HG02588 (cell line): ENCODE measurements at regions not wholly inside any gene's neighbourhood (a gene's known extent, or its start where the extent isn't known, plus 50 kb on each side); places are given as distances from the start of the nearest gene placed in this dataset.
"Not testable (repeated sequence)": the region's sequence is repeated elsewhere in the genome, so short reads cannot be mapped to it uniquely, and the experiment has no call there.

ENCODE experiments used
- ATAC-seq: cut with Tn5 transposase; IDR thresholded peaks from one replicate; pipeline ENCODE4 v1.9.1; 2021; ENCODE audit warnings: mild to moderate bottlenecking, moderate library complexity; ENCODE audit not compliant: unreplicated experiment

DNA sequence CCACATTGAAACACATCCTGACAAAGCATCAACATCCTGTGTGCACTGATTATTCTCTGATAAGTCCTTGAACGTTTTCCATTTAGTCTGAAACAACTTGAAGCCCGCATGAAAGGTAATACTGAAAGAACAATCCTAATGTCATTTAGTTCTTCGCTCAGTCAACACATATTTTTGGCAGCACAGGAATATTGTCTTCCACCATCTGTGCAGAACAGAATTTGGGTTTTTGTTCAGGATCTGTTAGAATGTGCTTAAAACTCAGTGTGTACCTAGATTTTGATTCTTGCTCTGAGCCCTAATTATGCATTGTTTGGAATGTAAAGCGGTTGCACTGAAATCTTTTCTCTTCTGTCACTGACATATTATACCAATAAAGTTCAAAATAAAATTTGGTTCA, 1036.6 kb downstream of the CDH11 start:
- no peak for ATAC-seq

GRCh38 chr16:64084706-64085105, 1037.2 kb downstream of the CDH11 start:
- no peak for ATAC-seq

- no peak for ATAC-seq
These were observed 1038.3 kb downstream of the CDH11 start for GRCh38 chr16:64083428-64084129.

DNA sequence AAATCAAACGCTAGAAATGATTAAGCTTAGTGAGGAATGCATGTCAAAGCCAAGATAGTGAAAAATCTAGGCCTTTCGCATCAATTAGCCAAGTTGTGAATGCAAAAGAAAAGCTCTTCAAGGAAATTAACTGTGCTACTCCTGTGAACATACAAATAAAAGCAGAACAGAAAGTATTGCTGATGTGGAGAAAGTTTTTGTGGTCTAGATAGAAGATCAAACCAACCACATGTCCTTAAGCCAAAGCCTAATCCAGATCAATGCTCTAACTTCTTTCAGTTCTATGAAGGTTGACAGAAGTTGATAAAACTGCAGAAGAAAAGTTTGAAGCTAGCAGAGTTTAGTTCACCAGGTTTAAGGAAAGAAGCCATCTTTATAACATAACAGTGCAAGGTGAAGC, 1044.6 kb downstream of the CDH11 start:
- no peak for ATAC-seq

DNA sequence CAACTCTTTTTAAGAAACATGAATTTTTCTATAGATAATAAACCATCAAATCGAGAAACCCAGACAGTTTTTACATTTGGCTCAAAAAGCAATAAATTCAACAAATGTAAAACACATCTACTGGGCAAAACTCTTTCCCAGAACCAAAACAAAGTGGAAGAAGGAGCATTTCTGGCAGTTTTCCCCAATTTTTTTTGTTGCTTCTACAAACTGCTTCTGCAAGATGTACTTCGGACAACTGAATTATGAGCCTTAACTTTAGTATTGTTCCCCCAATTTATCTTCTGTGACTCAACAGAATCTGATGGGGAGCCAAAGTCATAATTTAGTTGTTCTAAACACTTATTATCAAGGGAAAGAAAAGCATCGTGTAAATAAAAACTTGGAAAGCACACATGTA, 1047.2 kb downstream of the CDH11 start:
- ATAC-seq = no peak

- not testable (repeated sequence) for ATAC-seq
These were observed 1049.6 kb downstream of the CDH11 start for GRCh38 chr16:64072131-64072730.

GRCh38 chr16:64065523-64065922, 1056.3 kb downstream of the CDH11 start:
- ATAC-seq = no peak

GRCh38 chr16:64061621-64062020, 1060.2 kb downstream of the CDH11 start:
- ATAC-seq = no peak

GRCh38 chr16:64060631-64061030, 1061.2 kb downstream of the CDH11 start:
- ATAC-seq = no peak

DNA sequence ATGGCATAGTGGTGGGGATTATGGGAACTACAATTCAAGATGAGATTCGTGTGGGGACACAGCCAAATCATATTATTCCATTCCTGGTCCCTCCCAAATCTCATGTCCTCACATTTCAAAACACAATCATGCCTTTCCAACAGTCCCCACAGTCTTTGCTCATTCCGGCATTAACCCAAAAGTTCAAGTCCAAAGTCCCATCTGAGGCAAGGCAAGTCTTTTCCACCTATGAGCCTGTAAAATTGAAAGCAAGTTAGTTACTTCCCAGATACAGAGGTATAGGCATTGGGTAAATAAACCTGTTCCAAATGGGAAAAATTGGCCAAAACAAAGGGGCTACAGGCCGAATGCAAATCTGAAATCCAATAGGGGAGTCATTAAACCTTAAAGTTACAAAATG, 1063.2 kb downstream of the CDH11 start:
- ATAC-seq = no peak

DNA sequence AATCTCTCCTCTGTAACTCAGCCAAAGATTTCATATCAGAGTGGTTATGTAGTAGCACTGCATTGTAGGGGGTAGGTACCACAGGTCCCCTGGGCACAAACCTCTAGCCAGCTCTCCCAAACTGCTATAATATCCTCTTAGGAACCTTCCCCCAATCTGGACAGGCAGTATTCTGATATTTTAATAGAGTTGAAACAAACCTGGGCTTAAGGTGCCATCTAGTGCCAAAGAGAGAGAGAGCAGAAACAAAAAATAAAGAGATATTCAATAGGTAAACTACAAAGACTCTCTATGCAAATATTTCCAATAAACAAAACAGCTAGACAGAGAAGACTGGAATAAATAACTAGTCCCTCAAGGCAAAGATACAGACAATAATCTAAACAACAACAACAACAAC, 1070.0 kb downstream of the CDH11 start:
- ATAC-seq = no peak

- no peak for ATAC-seq
These were observed 1074.0 kb downstream of the CDH11 start for GRCh38 chr16:64047878-64048277.

DNA sequence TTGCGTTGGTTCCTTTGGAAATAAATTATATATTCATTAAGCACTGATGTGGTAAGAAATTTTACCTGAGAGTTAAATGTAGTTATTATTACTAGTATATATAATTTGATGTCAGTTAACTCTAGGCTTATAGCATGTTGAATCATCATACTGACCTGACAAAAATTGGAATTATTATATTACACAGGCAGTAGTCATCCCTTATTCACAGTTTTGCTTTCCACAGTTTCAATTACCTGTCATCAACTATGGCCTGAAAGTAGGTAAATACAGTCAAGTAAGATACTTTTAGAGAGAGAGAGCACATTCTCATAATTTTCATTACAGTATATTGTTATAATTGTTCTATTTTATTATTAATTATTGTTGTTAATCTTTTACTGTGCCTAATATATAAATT, 1074.7 kb downstream of the CDH11 start:
- ATAC-seq = no peak

GRCh38 chr16:64035337-64035736, 1086.5 kb downstream of the CDH11 start:
- no peak for ATAC-seq

GRCh38 chr16:64019339-64019738, 1102.5 kb downstream of the CDH11 start:
- ATAC-seq = no peak

- no peak for ATAC-seq
These were observed 1104.1 kb downstream of the CDH11 start for GRCh38 chr16:64017796-64018195.

- no peak for ATAC-seq
These were observed 1108.0 kb downstream of the CDH11 start for GRCh38 chr16:64013856-64014255.

DNA sequence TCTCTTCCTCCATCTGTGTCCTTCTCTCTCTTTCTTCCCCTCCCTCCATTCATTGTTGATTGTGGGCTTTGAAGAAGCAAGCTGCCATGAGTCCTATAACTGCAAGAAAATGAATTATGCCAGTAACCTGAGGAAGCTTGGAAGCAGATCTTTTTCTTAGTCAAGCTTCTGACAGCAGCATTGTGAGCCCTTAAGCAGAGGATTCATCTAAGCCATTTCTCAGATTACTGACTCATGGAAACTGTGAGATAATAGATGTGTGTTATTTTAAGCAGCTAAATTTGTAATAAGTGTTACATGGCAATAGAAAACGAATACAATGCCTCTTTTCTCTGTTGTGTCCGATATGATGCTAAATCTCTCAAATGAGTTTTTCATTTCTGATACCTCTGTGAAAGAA, 1109.7 kb downstream of the CDH11 start:
- no peak for ATAC-seq

DNA sequence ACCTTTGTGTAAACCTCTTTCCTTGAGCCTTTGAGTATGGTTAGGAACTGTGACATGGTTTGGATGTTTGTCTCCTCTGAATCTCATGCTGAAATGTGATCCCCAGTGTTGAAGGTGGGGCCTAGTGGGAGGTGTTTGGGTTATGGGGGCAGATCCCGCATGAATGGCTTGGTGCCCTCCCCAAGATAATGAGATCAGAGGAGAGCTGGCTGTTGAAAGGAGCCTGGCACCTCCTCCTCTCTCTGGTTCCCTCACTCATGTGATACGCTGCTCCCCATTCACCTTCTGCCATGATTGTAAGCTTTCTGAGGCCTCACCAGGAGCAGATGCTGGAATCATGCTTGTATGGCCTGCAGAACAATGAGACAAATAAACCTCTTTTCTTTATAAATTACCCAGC, 1110.2 kb downstream of the CDH11 start:
- ATAC-seq = no peak

DNA sequence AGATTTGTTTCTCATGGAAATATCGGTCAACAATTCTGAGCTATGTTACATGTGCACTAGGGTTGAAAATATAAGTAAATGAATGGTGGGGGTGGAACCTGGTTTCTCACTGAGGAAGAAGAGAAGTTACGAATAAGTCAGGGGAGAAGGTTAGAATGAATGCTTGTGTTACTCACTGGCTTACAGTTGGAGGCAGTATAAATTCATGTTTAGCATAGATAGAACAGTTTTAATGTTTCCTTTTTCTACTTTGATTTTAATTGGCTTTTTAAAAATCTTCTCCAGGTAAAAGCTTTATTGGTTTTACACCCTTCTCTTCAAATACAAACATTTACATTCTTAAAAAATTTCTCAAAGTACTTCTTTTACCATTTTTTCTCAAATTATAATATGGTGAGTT, 1113.7 kb downstream of the CDH11 start:
- no peak for ATAC-seq

DNA sequence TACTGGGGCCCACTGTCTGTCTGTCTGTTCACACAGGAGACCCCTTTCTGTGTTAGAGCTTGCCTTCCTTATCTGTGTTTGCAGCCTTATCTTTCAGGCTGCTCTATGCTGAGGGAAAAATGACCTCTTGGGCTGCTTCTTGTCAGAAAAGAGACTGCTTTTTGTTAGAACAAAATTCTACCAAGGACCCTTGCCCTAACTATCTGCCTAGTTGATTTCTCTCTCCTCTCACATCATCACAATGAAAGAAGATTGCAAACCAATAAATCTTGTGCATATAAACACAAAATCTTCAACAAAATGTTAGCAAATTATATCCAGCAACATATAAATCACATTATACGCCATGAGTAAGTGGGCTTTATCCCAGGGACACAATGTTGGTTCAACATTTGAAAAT, 1117.7 kb downstream of the CDH11 start:
- ATAC-seq = no peak

- no peak for ATAC-seq
These were observed 1126.8 kb downstream of the CDH11 start for GRCh38 chr16:63995025-63995424.

GRCh38 chr16:63983401-63983800, 1138.5 kb downstream of the CDH11 start:
- ATAC-seq = no peak
